Stimulated activated CD8-positive, alpha-beta memory T cell treated with anti-CD3 and anti-CD28 coated beads, Interleukin-7, amount 100 ng/mL, for 1 hour (primary cell): ENCODE measurements at regions not wholly inside any gene's neighbourhood (a gene's known extent, or its start where the extent isn't known, plus 50 kb on each side); places are given as distances from the start of the nearest gene placed in this dataset.
"Not testable (repeated sequence)": the region's sequence is repeated elsewhere in the genome, so short reads cannot be mapped to it uniquely, and the experiment has no call there.

ENCODE experiments used
- DNase-seq, 2 donors: peaks; one replicate each; pipeline ENCODE4 v3.0.0-alpha.2; 2020; ENCODE audit warnings: low read depth in 2 of 2

DNA sequence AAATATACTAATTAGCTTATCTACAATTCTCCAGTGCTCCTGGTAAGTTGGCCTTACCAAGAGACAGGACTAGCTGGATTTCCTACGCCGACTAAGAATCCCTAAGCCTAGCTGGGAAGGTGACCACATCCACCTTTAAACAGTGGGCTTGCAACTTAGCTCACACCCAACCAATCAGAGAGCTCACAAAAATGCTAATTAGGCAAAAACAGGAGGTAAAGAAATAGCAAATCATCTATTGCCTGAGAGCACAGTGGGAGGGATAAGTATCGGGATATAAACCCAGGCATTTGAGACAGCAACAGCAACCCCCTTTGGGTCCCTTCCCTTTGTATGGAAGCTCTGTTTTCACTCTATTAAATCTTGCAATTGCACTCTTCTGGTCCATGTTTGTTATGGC lies 1025.0 kb downstream of the RAB28 start:
- DNase-seq: no peak

DNA sequence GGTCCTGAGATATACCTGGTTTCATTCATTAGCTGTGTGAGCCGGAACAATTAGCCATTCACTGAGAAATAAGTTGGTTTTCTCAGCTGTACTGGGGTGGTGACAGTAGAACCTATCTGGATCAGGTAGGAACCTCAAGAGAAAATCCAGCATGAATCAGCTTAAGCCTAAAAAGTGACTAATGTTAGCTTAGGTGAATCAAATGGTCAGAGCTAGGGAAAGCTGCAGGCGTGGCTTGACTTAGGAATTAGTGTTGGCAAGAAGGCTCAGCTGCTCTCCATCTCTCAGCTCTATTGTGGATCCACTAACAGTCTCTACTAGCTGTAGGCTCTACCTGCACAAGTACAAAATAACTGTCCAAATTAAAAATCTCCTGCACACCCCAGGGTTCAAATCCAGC lies 1025.5 kb downstream of the RAB28 start:
- DNase-seq: no peak

DNA sequence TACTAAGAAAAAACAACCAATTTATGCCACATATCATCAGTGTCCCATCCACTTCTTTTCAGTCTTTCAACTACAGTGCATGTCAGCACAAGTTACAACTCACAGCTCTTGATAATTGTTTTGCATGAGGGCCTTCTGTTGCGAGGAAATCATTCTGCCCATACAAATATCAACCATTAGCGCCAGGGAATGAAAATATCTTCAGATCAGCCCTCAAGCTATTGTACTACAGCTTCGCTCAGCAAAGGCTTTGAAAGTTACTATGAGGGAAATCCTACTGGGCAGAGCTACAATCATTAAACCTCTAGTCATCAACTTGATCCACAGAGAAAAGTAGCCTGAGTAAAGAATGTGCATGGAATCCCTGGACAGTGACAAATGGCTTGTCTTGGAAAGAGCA lies 1023.6 kb upstream of the HS3ST1 start:
- DNase-seq: no peak

DNA sequence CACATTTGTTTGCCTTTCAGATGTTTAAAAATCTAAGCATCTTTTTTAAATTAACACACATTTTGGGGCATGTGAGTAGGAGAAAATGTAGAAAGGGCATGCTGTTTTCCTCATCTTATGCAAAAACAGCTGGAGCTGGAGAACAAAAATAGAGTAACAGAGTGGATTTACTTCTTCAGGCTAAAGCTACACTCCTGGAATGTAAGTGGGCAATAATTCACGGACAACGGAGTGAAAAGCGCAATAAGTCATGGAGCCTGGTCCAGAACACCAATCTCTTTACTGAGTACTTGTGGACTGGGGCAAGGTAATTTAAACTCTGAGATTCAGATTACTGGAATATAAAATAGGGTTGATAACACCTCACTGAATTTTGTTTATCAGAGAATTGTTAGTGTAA lies 1018.8 kb upstream of the HS3ST1 start:
- DNase-seq: no peak

DNA sequence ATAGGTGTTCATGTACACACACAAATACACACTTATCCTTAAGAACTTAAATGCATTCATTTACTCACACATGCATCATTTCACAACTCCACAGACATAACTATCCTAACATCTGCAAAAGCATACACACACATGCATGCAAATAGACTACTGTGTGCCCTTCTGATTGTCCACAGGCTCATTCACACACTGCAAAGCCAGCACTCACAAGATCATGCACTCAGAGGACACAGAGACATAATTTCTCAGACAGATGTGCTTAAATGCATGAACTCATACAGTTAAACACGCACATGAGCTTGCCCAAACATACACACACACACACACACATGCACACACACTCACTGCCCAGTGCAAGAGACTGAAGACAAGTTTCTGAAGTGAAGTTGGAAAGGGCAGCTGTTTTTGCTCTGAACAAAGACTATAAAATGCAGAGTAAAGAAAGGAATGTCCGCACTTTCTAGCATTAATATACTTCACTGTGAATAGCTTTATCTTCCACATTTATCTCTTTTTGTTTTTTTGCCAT lies 1018.0 kb upstream of the HS3ST1 start:
- DNase-seq: no peak

DNA sequence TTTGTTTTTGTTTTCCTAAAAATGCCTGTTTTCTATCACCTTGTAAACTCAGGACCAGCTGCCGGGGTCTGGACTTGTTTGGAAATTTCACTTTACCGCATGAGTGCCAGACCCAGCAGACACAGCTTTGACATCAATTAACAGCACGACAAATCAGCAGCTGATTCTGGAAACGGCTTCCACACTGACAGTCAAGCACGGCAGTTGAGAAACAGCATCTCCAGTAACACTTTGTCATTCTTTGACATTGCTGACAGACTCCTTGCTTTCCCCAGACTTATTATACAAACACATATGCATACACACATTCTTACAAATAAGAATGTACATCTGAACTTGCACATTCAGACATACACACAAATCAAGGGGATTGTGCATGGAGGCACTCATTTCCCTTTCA lies 1017.6 kb upstream of the HS3ST1 start:
- DNase-seq: no peak

DNA sequence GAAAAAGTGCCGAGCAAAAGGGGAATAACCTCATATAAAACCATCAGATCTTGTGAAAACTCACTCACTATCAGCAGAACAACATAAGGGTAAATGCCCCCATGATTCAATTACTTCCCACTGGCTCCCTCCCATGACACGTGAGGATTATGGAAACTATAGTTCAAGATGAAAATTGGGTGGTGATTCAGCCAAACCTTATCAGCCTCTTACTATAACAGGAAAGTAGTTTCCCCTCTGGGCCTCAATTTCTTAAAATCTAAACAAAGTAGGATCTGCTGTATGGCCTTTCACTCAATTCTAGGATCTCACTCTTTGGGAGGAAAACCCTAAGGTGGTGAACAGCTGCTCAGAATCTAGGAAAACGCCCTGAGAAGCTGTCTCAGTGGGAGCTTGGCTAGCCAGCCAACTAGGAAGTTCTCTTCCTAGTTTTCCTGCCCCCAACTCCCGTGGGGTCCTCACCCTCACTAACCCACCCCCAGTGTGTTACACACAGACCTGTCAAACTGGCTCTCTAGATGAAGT lies 1017.1 kb upstream of the HS3ST1 start:
- DNase-seq: no peak

DNA sequence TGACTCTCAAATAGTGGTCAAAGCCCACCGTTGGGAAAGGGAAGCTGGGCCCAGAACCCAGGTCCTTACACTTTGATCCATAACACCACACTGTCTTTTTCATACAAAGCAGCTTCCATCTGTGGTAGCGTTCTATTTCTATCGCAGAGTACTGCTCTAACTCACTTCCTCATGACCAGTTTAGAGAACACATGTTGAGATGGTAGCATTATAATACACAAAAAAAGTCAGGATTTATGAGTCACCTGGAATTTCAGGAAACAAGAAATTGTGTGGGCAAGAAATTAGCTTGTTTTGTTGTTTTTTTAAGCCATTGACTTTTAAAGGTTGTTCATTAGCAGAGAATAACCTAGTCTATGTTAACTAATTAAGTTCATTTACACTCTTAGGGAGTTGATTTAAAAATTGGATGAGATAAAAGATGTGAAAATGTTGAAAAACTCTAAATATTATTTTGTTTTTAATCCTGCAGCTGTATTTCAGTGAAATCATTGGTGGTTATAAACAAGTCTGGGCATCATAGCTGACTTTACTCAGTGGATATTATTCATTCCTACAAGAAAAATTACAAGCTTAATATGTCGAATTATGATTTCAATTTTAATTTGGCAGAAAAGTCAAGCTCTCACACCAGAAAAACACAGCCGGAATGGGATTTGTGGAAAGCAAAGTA lies 1011.1 kb upstream of the HS3ST1 start:
- no peak for DNase-seq

DNA sequence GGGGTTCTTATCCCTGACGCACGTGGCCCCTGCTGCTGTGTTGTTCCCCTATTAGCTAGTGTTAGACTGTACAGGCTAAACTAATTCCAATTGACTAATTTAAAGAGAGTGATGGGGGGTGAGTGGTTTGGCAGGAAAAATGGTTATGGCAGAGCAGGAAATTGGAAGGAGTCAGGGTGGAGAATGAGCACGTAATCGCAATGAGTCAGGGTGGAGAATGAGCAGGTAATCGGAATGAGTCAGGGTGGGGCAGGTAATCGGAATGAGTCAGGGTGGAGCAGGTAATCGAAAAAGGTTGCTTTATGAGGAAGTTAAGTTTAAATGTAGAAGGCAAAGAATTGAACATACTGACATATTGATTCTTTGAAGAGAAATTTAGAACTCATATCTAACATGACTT lies 1002.6 kb upstream of the HS3ST1 start:
- not testable (repeated sequence) for DNase-seq

DNA sequence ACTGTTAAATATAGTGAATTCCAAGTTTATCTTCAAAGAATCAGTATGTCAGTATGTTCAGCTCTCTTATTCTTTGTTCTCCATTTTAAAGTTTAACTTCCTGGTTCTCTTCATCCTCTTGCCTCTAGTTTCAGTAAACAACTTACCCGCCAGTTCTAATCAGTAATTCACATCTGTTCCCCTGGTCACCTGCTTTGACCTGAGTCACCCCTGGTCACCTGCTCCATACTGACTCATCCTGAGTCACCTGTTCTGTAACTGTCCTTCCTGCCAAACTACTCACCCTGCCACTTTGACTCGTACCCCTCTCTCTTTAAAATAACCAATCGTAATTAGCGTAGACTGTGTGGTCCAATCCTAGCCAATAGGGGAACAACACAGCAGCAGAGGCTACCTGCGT lies 992.7 kb upstream of the HS3ST1 start:
- no peak for DNase-seq

DNA sequence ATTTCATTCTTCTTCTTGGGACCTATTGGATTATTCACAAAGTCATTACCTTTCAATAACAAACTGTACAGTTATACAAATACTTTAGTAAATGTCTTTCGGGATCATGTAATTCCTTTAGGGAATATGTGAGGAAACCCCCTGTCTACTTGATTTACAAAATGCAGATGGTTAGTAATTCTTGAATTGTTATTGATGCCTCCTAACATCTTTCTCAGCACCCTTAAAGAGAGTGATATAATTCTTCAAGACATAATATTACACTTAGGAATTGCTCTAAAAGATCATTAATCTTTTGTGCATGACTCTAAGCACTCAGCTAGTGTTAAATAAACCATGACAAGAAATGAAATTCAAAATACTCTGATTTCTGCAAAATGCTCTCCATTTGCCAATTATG lies 988.1 kb upstream of the HS3ST1 start:
- DNase-seq: no peak

DNA sequence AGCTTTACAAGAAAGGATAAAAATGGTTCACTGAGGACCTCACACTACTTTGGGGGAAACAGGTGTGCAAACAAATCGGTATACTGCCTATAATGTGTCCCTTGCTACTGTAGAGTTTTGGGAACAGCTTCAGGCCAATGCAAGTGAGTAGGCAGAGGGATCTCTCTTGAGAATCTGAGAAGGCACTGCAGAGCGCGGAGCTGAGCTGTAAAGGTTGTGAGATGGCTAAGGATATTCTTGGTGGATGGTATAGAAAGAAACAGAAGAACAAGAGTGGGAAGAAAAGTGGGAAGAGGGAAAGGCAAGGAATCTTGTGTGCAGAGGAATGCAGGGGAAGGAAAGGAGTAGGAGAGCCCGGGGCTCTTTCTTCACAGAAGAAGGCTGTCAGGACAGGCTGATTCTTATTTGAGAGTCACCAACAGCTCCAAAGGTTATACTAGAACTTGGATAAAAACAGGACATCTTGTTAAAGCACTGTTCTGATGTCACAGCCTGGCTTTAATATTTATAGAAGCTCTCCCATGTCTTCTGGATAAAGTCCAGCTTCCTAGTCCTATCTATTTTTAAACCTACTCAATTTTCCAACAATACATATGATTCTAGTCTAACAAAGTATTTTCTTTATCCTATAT lies 985.6 kb upstream of the HS3ST1 start:
- DNase-seq: no peak

DNA sequence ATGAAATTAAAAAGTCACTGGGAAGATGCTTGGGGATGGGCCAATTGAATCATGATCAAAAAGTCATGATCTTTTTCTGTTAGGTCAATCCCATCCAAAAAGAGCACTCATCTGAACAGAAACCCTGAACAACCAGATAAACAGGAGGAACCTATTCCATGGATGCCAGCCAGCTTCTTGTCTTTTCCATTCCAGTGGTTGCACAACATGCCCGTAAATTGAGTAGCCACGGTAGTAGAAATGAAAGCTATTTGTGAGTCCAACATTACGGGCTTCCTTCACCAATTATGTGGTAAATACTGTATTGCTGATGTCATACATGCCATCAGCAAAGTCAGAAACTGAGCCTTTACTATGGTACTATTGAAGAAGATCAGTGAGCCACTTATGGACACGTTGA lies 982.4 kb upstream of the HS3ST1 start:
- DNase-seq: no peak

DNA sequence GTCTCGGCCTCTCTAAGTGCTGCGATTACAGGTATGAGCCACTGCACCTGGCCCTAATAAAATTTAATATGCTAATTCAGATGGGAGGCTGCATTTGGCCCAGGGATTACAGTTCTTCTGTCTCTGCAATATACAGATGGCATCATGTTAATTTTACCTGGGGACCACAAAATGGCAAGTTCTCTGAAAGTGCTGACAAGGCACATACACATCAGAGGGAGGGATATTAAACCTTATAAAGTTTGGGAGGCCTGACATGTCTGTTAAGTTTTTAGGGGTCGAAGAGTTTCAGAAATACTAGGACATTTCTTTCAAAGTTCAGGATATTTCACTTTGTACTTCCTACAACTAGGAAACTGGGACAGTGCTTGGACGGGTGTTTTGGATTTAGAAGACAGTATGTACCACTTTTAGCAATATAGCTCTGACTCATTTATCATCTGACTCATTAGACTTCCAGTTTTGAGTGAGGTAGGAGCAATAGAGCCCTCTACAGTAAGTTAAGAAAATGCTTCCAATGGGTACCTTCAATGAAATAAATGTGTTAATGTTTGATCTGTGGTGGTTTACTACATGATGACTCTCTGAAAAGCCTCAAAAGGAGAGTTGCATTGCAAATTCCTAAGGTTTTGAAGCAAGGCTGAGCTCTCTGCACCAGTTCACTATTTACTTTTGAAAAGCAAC lies 981.0 kb upstream of the HS3ST1 start:
- DNase-seq: no peak

DNA sequence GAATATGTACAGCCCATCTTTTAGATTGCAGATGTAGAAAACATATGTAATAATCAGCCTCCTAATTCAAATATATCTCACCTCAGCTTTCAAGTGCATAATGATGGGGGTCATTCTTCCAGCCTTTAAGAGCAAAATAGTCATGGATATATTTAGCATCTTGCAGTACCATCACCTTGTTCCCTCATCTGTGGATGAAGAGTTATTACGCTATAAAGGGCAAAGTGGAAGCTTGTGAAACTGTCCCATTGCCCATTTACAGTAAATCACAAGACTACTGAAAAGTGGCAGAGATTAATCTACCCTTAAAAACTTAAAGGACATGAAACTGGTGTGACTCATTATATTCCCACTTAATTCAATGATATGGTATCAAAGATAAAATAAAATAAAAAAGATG lies 979.7 kb upstream of the HS3ST1 start:
- no peak for DNase-seq

DNA sequence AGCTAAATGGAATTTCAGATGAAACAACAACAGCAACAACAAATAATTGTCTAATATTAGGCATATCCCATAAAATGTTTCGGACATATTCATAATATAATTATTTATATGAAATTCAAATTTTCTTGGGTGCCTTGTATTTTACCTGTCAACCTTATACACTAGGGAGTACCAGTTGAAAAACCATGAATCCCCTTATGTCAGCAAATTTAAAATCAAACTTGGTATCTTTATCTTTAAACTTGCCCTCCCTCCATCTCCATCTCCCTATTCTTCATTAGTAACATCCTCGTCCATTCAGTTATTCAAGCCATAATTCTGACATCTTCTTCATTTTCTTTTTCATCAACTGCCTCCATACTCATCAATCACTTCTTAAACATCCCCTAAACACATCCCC lies 974.5 kb upstream of the HS3ST1 start:
- no peak for DNase-seq

DNA sequence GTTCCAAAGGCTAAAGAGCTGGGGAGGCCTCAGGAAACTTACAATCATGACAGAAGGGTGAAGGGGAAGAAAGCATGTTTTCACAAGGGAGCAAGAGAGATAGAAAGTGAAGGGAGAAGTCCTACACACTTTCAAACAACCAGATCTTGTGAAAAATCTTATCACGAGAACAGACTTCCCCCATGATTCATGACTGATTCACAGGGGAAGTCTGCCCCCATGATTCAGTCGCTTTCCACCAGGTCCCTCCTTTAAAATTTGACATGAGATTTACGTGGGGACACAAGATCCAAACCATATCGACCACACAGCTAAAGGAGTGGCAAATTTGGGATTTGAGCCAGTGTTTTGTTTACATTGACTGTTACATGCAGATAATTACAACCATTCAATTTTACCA lies 971.1 kb upstream of the HS3ST1 start:
- DNase-seq: no peak

DNA sequence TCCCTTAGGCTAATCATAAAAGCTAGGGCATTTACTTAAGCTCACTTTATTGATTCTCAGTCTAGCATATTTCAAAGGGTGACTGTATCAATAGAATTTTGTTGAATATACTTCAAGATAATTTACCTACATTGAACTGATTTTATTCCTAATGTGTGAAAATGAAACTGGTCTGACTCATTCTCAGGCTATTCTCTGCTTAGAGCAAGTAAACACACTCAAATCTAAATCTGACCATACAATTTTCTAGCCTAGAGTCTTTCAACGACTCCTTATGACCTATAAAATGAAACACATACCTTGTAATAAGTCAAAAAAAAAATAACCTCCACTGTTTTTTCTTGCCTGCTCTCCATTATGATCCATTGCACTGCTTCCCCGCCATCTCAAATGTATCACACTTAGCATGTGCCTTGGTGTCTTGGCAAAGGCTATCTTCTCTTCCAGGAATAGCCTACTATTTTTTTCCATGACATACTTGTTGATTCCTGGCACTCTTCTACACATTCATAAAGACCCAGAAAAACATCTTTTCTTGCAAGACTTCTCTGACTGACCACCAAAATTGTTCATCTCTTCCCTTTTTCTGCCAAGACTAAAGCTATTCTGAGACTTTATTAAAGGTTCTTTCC lies 965.1 kb upstream of the HS3ST1 start:
- DNase-seq: no peak

DNA sequence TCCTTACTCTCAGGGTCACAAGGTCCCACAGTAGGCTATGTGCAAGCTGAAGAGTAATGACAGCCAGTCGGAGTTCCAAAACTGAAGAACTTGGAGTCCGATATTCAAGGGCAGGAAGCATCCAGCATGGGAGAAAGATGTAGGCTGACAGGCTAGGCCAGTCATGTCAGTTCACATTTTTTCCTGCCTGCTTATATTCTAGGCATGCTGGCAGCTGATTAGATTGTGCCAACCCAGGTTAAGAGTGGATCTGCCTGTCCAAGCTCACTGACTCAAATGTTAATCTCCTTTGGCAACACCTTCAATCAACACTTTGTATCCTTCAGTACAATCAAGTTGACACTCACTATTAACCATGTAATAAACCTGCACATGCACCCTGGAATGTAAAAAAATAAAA lies 960.9 kb upstream of the HS3ST1 start:
- DNase-seq: no peak

DNA sequence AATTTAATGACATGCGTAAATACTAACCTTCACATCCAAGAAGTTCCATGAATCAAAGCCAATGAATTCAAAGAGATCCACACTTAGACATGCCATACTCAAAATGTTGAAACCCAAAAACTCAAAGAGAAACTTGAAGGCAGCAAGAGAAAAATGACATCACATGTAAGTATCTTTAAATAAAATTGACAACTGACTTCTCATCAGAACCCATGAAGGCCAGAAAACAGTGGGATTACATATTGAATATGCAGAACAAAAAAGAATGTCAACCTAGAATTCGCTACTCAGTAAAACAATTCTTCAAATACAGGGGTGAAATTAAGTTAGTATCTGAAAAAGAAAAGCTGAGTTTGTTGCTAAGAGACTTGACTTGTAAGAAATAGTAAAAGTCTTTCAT lies 953.9 kb upstream of the HS3ST1 start:
- no peak for DNase-seq

DNA sequence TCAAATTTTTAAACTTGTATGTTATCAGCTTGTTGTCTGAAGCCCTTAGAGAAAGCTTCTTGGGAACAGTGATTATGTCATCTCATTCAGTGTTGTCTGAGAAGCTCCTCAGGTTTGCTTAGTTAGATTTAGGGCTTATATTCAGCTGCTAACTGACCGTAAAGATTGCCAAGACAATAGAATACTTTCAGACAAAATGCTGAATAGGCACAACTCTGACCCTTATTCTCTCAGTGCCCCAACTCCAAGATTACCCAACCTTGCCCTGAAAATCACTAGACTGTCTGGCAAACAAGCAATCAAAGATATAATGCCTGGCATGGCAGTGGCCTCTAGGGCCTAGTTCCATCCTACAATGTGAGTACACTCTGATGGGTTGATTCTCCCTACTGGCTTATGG lies 950.5 kb upstream of the HS3ST1 start:
- DNase-seq: no peak

DNA sequence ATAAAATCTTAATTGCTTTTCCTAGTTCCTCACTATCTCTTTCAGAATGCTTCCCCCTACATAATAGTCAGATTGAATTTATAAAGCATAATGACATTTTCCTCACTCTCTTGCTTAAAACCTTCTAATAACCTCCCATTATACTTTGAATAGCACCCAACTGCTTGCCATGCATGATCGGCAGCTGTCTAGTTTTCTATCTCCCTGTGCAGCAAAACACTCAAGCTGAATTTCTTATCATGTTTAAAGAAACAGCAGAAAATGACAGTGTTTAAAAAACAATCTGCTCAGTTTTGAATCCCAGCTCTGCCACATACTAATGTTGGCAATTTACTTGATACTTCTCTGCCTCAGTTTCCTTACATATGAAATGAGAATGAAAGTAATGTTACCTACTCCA lies 947.1 kb upstream of the HS3ST1 start:
- no peak for DNase-seq
